GM18526 (cell line): ENCODE measurements at regions not wholly inside any gene's neighbourhood (a gene's known extent, or its start where the extent isn't known, plus 50 kb on each side); places are given as distances from the start of the nearest gene placed in this dataset.

ENCODE experiments used
- POLR2A ChIP-seq: IDR thresholded peaks from 3 replicates; pipeline ENCODE4 v1.6.1; 2011; ENCODE audit not compliant: insufficient read length; ENCODE audit errors: extremely low read depth

- no peak for TF ChIP-seq POLR2A
Measured at GRCh38 chr20:53778041-53778516, 184.4 kb upstream of the ZNF217 start.

- no peak for TF ChIP-seq POLR2A
Measured at GRCh38 chr20:53776858-53777257, 183.2 kb upstream of the ZNF217 start.

- TF ChIP-seq POLR2A = no peak
Measured at GRCh38 chr20:53774461-53775203, 181.0 kb upstream of the ZNF217 start.

- TF ChIP-seq POLR2A = no peak
Measured at GRCh38 chr20:53773792-53774401, 180.3 kb upstream of the ZNF217 start.

- TF ChIP-seq POLR2A = no peak
Measured at GRCh38 chr20:53769041-53769440, 175.4 kb upstream of the ZNF217 start.

- TF ChIP-seq POLR2A = no peak
Measured at GRCh38 chr20:53768329-53768728, 174.7 kb upstream of the ZNF217 start.

GRCh38 chr20:53767206-53767930 is 173.7 kb upstream of the ZNF217 start:
- no peak for TF ChIP-seq POLR2A

GRCh38 chr20:53764415-53764800 is 170.8 kb upstream of the ZNF217 start:
- TF ChIP-seq POLR2A = no peak

- no peak for TF ChIP-seq POLR2A
Measured at GRCh38 chr20:53763707-53764414, 170.2 kb upstream of the ZNF217 start.

GRCh38 chr20:53760025-53760441 is 166.4 kb upstream of the ZNF217 start:
- no peak for TF ChIP-seq POLR2A

- no peak for TF ChIP-seq POLR2A
Measured at GRCh38 chr20:53757472-53757913, 163.9 kb upstream of the ZNF217 start.

GRCh38 chr20:53755733-53756531 is 162.3 kb upstream of the ZNF217 start:
- TF ChIP-seq POLR2A = no peak

- TF ChIP-seq POLR2A = no peak
Measured at GRCh38 chr20:53753880-53754459, 160.3 kb upstream of the ZNF217 start.

GRCh38 chr20:53752971-53753879 is 159.6 kb upstream of the ZNF217 start:
- TF ChIP-seq POLR2A = no peak

GRCh38 chr20:53752583-53752970 is 158.9 kb upstream of the ZNF217 start:
- no peak for TF ChIP-seq POLR2A
